Jurkat, Clone E6-1 (cell line): ENCODE measurements at regions not wholly inside any gene's neighbourhood (a gene's known extent, or its start where the extent isn't known, plus 50 kb on each side); places are given as distances from the start of the nearest gene placed in this dataset.
"Not testable (repeated sequence)": the region's sequence is repeated elsewhere in the genome, so short reads cannot be mapped to it uniquely, and the experiment has no call there.

Experiments used
- DNase-seq: peaks from one replicate; pipeline ENCODE4 v3.0.0-alpha.2; 2011; ENCODE audit warnings: low read depth, low spot score
- H3K4me3 ChIP-seq: 2 replicates; pipeline ENCODE4 v1.5.1; 2011; ENCODE audit warnings: mild to moderate bottlenecking, low read length, control low read depth, moderate library complexity

GRCh38 chr5:6094180-6094579, 284.2 kb downstream of the MED10 start:
- H3K4me3 ChIP-seq, DNase-seq: not testable (repeated sequence)

DNA sequence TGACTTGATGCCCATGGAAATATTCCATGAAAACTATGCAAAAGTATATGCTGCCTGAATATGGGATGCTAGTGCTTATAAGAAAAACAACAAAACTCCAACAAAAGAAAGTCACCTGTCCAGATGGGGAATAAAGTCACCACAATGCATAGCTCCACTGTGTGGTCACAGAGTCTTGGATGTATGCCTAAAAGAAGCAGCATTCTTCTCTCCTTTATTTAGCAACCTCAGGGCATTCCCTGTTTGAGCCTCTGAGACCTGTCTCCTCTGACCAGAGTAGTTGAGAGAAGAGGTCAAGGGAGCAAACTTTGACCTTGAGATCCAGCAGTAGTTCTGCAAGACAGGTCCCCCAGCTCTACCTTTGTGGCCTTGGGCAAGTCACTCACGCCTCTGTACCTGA, 287.5 kb downstream of the MED10 start:
- no peak overlapping the region for H3K4me3 ChIP-seq
- no peak for DNase-seq

- DNase-seq, result no peak
These were observed 288.2 kb downstream of the MED10 start for GRCh38 chr5:6090079-6090654.

DNA sequence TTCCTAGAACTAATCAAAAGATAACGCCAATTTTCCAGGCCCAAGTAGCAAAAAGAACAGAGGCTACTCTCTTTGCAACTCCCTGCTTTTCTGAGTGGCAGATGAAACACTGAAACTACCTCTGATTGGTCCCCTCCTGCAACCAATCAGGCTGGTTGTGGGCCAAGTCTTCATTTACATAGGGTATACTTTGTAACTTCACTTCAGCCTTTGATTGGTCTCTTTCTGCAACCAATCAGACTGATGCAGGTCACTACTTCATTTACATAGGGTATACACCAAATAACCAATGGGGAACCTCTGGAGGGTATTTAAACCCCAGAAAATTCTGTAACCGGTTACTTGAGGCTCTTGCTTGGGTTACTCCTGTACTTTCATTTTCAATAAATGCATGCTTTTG, 289.6 kb downstream of the MED10 start:
- no peak for DNase-seq
- no peak overlapping the region for H3K4me3 ChIP-seq

More at GRCh38 chr5:6090079-6090654, 288.2 kb downstream of the MED10 start:
- no peak overlapping the region for H3K4me3 ChIP-seq

GRCh38 chr5:6087576-6087975, 290.8 kb downstream of the MED10 start:
- no peak overlapping the region for H3K4me3 ChIP-seq
- DNase-seq, result no peak

GRCh38 chr5:6086871-6087270, 291.5 kb downstream of the MED10 start:
- H3K4me3 ChIP-seq, result no peak overlapping the region
- DNase-seq, result no peak

GRCh38 chr5:6085341-6085860, 292.9 kb downstream of the MED10 start:
- H3K4me3 ChIP-seq, result no peak overlapping the region

DNA sequence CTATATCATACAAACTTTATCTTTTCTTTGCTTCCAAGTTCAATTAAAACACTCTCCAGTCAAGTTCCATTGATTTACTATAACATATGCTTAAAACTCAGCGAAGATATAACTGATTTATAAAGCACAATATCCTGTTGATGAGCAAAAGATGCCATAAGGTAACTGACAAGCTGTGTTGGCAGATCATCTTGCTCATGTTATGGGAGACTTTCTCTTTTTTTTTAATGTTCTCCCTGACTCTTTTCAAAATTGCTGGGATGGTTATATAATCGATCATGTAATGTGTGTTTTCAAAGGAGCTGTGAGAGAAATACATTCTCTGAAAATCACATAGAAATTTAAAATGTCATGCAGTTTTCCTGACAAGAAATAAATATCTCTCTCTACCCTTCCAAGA, 293.5 kb downstream of the MED10 start:
- no peak for DNase-seq

More at GRCh38 chr5:6085341-6085860, 292.9 kb downstream of the MED10 start:
- no peak for DNase-seq

DNA sequence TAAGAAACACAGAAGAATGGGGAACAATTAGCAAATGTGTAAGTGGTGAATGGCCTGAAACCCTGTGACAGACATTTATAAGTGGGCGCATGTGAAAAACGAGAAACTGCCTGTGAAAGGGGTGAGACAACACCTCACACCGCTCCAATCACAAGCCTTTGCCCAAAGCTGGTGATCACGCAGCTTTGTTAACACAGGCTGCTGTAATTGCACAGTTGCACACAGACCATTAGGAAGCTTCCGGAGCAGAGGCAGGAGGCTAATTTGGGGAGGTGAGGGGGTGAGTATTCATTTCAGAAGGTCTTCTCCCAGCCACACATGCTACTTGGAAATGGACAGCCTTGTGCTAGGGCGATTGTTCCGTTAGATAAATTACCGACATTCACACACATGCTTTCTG, 294.0 kb downstream of the MED10 start:
- no peak for DNase-seq
- H3K4me3 ChIP-seq, result no peak overlapping the region

More for the DNA sequence above, 293.5 kb downstream of the MED10 start:
- no peak overlapping the region for H3K4me3 ChIP-seq

- no peak overlapping the region for H3K4me3 ChIP-seq
- no peak for DNase-seq
These were observed 294.9 kb downstream of the MED10 start for GRCh38 chr5:6083311-6083978.

GRCh38 chr5:6082685-6083084, 295.7 kb downstream of the MED10 start:
- DNase-seq, result no peak
- no peak overlapping the region for H3K4me3 ChIP-seq

GRCh38 chr5:6081727-6082210, 296.6 kb downstream of the MED10 start:
- no peak overlapping the region for H3K4me3 ChIP-seq
- no peak for DNase-seq

DNA sequence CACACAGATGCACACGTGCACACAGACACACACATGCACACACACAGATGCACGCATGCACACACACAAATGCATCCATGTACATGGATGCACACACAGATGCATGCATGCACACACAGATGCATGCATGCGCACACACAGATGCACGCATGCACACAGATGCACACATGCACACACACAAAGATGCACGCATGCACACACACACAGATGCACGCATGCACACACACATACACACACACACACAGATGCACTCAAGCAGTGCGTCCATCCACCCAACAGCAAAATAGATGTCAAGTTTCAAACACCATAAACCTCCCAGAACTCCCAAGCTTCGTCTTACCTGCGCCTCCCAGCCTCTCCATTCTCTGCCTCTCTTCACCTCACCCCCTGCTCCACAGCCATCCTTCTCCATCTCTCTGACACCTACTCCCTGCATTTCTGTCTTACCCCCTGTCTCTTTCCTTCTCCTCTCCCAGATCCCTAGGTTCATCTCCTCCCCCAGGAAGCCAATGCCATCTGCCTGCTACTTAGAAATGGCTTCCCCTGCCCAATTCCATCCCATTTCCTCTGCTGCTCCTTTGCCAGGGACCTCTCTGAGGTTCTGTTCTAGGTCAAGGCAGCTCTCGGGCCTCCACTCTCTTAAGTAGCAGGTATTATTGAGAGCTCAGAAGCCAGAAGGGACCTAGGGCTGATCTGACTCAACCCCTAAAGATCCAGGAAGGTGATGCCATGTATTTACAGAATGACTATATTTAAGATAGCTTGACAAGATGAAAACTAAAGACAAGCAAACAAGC, 297.2 kb downstream of the MED10 start:
- DNase-seq, result no peak
- H3K4me3 ChIP-seq, result no peak overlapping the region

GRCh38 chr5:6080436-6080835, 297.9 kb downstream of the MED10 start:
- H3K4me3 ChIP-seq, result no peak overlapping the region
- no peak for DNase-seq

DNA sequence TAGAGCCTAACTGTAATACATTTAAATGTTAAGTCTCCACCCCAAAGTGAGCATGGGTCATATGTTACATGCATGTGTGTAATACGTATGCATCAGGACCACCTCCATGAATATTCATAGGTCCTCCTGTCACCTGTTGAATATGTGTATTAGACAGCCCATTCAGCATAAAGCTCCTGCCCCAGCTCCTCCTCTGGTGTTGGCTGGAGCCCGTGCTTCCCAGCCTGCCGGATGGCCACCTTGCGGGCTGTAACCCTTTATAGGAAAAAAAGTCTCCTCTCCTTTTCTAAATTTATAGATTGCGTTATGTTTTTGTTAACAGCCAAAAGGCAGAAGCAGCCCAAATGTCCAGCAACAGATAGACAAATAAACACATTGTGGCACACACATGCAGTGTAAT, 299.5 kb downstream of the MED10 start:
- no peak for DNase-seq

DNA sequence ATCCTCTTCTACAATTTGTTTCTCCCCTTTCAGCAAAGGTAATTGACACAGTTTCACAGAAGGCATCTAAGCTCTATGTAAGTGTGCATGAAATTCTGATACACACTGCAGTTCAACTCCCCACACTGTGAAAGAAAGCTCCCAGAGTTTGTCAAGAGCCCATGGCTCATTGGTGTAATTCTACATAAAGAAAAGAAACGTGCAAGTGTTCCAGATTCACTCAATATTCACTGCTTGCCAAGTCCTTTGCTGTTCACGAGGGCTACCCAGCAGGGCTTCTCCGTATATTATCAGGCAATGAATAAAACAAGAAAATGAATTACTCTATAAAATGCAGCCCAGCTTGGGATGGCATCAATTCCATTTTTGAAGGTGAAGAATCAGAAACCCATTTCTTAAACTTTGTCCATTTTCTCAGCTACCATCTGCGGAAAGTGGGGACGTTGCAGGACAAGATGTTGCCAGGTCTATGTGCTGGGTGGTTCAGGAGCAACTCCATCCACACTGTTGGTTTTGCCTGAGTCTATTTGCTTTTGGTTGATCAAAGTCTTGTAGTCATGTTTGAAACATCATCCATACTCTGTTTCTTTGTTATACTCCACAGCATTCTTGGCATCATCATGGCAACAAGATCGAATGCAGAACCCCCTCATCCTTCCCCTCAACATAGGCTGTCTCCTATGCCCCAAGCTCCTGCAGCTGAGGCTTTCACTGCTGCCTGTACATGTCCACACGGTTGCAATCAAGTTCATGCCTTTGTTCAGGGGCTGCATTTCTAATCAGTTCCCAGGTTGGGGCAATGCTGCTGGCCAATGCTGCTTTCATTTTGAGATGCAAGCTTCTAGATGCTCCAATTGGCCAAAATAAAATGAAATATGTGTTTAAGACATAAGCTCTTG, 301.8 kb downstream of the MED10 start:
- DNase-seq, result no peak
- no peak overlapping the region for H3K4me3 ChIP-seq

More for the DNA sequence above, 299.5 kb downstream of the MED10 start:
- no peak overlapping the region for H3K4me3 ChIP-seq

GRCh38 chr5:6072488-6072887, 305.9 kb downstream of the MED10 start:
- not testable (repeated sequence) for DNase-seq, H3K4me3 ChIP-seq

DNA sequence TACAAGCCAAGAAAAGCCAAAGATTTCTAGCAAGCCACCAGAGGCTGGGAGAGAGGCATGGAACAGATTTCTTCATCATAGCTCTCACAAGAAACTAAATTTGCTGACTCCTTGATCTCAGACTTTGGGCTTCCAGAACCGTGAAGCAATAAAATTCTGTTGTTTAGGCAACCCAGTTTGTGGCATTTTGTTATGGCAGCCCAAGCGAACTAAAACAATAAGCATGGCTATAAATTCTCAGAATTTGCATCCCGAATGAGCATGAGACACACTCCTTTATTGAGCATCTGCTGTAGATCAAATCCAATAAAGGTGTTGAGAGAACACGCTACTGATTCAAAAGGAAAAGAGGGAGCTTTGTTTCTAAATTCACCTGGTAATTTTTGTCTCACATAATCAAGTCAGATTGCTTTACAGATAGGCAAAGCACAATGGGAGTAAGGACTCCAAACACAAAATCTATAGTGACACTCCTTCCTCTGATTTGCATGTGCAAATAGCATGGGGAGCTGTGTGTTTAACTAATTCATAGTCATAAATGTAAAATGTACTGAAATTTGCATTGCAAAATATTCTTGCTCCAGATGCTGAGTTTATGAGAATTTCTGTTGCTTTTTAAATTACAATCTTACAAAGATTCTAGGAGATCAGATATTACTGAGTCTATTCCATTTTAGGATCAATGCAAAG, 308.7 kb downstream of the MED10 start:
- no peak for DNase-seq

More for the DNA sequence above, 308.7 kb downstream of the MED10 start:
- no peak overlapping the region for H3K4me3 ChIP-seq
